ENCODE measurements at regions not wholly inside any gene's neighbourhood (a gene's known extent, or its start where the extent isn't known, plus 50 kb on each side); places are given as distances from the start of the nearest gene placed in this dataset.

- Histone ChIP-seq H3K4me1 (ENCODE audit: insufficient read depth, low read length) (peaks cover 4% of the 10 kb centered on the region), H3K36me3 (ENCODE audit: insufficient read depth, low read length) (no peaks in the 10 kb centered on the region), H2AFZ (ENCODE audit: low read depth, low read length) (no peak overlapping the region), H3K4me2 (ENCODE audit: low read length) (no peak overlapping the region), H3K4me3 (ENCODE audit: insufficient read depth, low read depth, low read length) (no peak overlapping the region), H3K27ac (ENCODE audit: low read depth, low read length) (no peak overlapping the region), H3K79me2 (ENCODE audit: insufficient read depth, low read length) (no peaks in the 10 kb centered on the region), H3K27me3 (ENCODE audit: insufficient read depth, low read length) (no peaks in the 10 kb centered on the region), H3K9me3 (ENCODE audit: insufficient read depth, low read depth, low read length) (no peaks in the 10 kb centered on the region), H4K20me1 (ENCODE audit: insufficient read depth, low read length) (no peaks in the 10 kb centered on the region), H3K9ac (ENCODE audit: low read length) (no peak overlapping the region)
- H3K4me3 Mint-ChIP-seq (ENCODE audit: unreplicated experiment): no peak overlapping the region
- TF ChIP-seq CTCF (IDR thresholded peaks at IDR 0.05; ENCODE audit: insufficient read depth, low read depth, low read length) (no peak), EZH2 (IDR thresholded peaks at IDR 0.05; ENCODE audit: insufficient read depth, low read length) (no peak)
- no peaks in the 10 kb centered on the region for H3K36me3 Mint-ChIP-seq (ENCODE audit: low read depth, unreplicated experiment)
- FAIRE-seq (no peak), DNase-seq (ENCODE audit: low read depth) (no peak)
- H3K27ac Mint-ChIP-seq (ENCODE audit: unreplicated experiment): no peak overlapping the region
- peaks cover 4% of the 10 kb centered on the region for H3K4me1 Mint-ChIP-seq (ENCODE audit: low read depth, unreplicated experiment)
- H3K9me3 Mint-ChIP-seq (ENCODE audit: unreplicated experiment): no peaks in the 10 kb centered on the region
- no peaks in the 10 kb centered on the region for H3K27me3 Mint-ChIP-seq (ENCODE audit: low read depth, unreplicated experiment)
These were observed 222.3 kb upstream of the TMTC1 start for GRCh38 chr12:30006021-30006420.

- Histone ChIP-seq H3K27me3 (ENCODE audit: insufficient read depth, low read length) (no peaks in the 10 kb centered on the region), H3K4me2 (ENCODE audit: low read length) (no peak overlapping the region), H3K9me3 (ENCODE audit: insufficient read depth, low read depth, low read length) (no peaks in the 10 kb centered on the region), H3K27ac (ENCODE audit: low read depth, low read length) (no peak overlapping the region), H3K36me3 (ENCODE audit: insufficient read depth, low read length) (no peaks in the 10 kb centered on the region), H3K9ac (ENCODE audit: low read length) (no peak overlapping the region), H4K20me1 (ENCODE audit: insufficient read depth, low read length) (no peaks in the 10 kb centered on the region), H3K79me2 (ENCODE audit: insufficient read depth, low read length) (no peaks in the 10 kb centered on the region), H2AFZ (ENCODE audit: low read depth, low read length) (no peak overlapping the region), H3K4me1 (ENCODE audit: insufficient read depth, low read length) (peaks cover 8% of the 10 kb centered on the region), H3K4me3 (ENCODE audit: insufficient read depth, low read depth, low read length) (no peak overlapping the region)
- no peak for DNase-seq (ENCODE audit: low read depth)
- FAIRE-seq: no peak
- no peaks in the 10 kb centered on the region for H3K27me3 Mint-ChIP-seq (ENCODE audit: low read depth, unreplicated experiment)
- no peak overlapping the region for H3K4me3 Mint-ChIP-seq (ENCODE audit: unreplicated experiment)
- TF ChIP-seq EZH2 (IDR thresholded peaks at IDR 0.05; ENCODE audit: insufficient read depth, low read length) (no peak), CTCF (IDR thresholded peaks at IDR 0.05; ENCODE audit: insufficient read depth, low read depth, low read length) (no peak)
- peaks cover 2% of the 10 kb centered on the region for H3K9me3 Mint-ChIP-seq (ENCODE audit: unreplicated experiment)
- H3K4me1 Mint-ChIP-seq (ENCODE audit: low read depth, unreplicated experiment): no peaks in the 10 kb centered on the region
- no peaks in the 10 kb centered on the region for H3K36me3 Mint-ChIP-seq (ENCODE audit: low read depth, unreplicated experiment)
- no peak overlapping the region for H3K27ac Mint-ChIP-seq (ENCODE audit: unreplicated experiment)
These were observed 219.6 kb upstream of the TMTC1 start for GRCh38 chr12:30003321-30003720.

- Mint-ChIP-seq H3K36me3 (ENCODE audit: low read depth, unreplicated experiment) (no peaks in the 10 kb centered on the region), H3K27ac (ENCODE audit: unreplicated experiment) (no peak overlapping the region), H3K4me3 (ENCODE audit: unreplicated experiment) (no peak overlapping the region), H3K9me3 (ENCODE audit: unreplicated experiment) (peaks cover 2% of the 10 kb centered on the region), H3K27me3 (ENCODE audit: low read depth, unreplicated experiment) (no peaks in the 10 kb centered on the region), H3K4me1 (ENCODE audit: low read depth, unreplicated experiment) (no peaks in the 10 kb centered on the region)
- Histone ChIP-seq H3K9ac (ENCODE audit: low read length) (no peak overlapping the region), H3K27me3 (ENCODE audit: insufficient read depth, low read length) (no peaks in the 10 kb centered on the region), H4K20me1 (ENCODE audit: insufficient read depth, low read length) (no peaks in the 10 kb centered on the region), H2AFZ (ENCODE audit: low read depth, low read length) (no peak overlapping the region), H3K79me2 (ENCODE audit: insufficient read depth, low read length) (no peaks in the 10 kb centered on the region), H3K4me1 (ENCODE audit: insufficient read depth, low read length) (peaks cover 8% of the 10 kb centered on the region), H3K4me3 (ENCODE audit: insufficient read depth, low read depth, low read length) (no peak overlapping the region), H3K9me3 (ENCODE audit: insufficient read depth, low read depth, low read length) (no peaks in the 10 kb centered on the region), H3K36me3 (ENCODE audit: insufficient read depth, low read length) (no peaks in the 10 kb centered on the region), H3K4me2 (ENCODE audit: low read length) (no peak overlapping the region), H3K27ac (ENCODE audit: low read depth, low read length) (no peak overlapping the region)
- no peak for FAIRE-seq
- TF ChIP-seq EZH2 (IDR thresholded peaks at IDR 0.05; ENCODE audit: insufficient read depth, low read length) (no peak), CTCF (IDR thresholded peaks at IDR 0.05; ENCODE audit: insufficient read depth, low read depth, low read length) (no peak)
- no peak for DNase-seq (ENCODE audit: low read depth)
These were observed 218.9 kb upstream of the TMTC1 start for GRCh38 chr12:30002677-30003076.
